A549 (cell line): ENCODE measurements at regions not wholly inside any gene's neighbourhood (a gene's known extent, or its start where the extent isn't known, plus 50 kb on each side); places are given as distances from the start of the nearest gene placed in this dataset.

Source experiments
- ATAC-seq, 2 experiments: fragments of 200-7000 bp in 1 of 2; fragments of >200 bp in 1 of 2; cut with Nextera tagmentation in 1 of 2; cut with Tn5 transposase in 1 of 2; 3 replicates each; pipeline versions ENCODE4 v1.8.0 to v1.9.1; 2018 to 2020; ENCODE audit warnings: mild to moderate bottlenecking in 1 of 2, moderate library complexity in 1 of 2
- CTCF ChIA-PET: fragments of 300-600 bp; sonication (Branson Sonifier 250); formaldehyde crosslinking; extraction: SDS; loops from one replicate; lab custom pipeline; 2021; ENCODE audit warnings: antibody characterized with exemption, inconsistent platforms; lab: Yijun Ruan, JAX
- POLR2A ChIA-PET: fragments of 350-600 bp; formaldehyde crosslinking; extraction: SDS; loops from one replicate; lab custom pipeline; 2021; ENCODE audit warnings: antibody characterized with exemption, inconsistent platforms; lab: Yijun Ruan, JAX
- DNase-seq, 2 experiments: peaks; one replicate each; pipeline versions ENCODE4 v3.0.0 to v3.0.0-alpha.2; 2011 to 2016; ENCODE audit warnings: low read depth in 1 of 2, low spot score in 1 of 2
- FAIRE-seq: peaks from 2 replicates; lab custom pipeline; 2011; peaks lifted over from hg19 to GRCh38; lab: Jason Lieb, UNC
- H3K27ac ChIP-seq, 2 experiments: fragments of >200 bp; sonication (Bioruptor Twin); formaldehyde crosslinking; 3 replicates each; pipeline ENCODE4 v1.5.1; 2016 to 2017
- H3K4me1 ChIP-seq: fragments of >200 bp; sonication (Bioruptor Twin); formaldehyde crosslinking; 3 replicates; pipeline ENCODE4 v1.6.1; 2016
- H3K4me2 ChIP-seq: fragments of >200 bp; sonication (Bioruptor Twin); formaldehyde crosslinking; 3 replicates; pipeline ENCODE4 v1.6.1; 2016
- H3K4me3 ChIP-seq: fragments of >200 bp; sonication (Bioruptor Twin); formaldehyde crosslinking; 3 replicates; pipeline ENCODE4 v1.5.1; 2016
- H3K9me3 ChIP-seq: fragments of >200 bp; sonication (Bioruptor Twin); formaldehyde crosslinking; 3 replicates; pipeline ENCODE4 v1.6.1; 2016
- BHLHE40 ChIP-seq: IDR thresholded peaks from 2 replicates; pipeline ENCODE4 v1.6.1; 2012; ENCODE audit warnings: low read depth, low read length, inconsistent platforms
- CBX2 ChIP-seq: fragments of 200-600 bp; sonication (generic); IDR thresholded peaks from 2 replicates; pipeline ENCODE4 v1.6.1; 2016; ENCODE audit warnings: low read depth, mild to moderate bottlenecking, borderline replicate concordance
- CBX8 ChIP-seq: fragments of 200-600 bp; sonication (generic); IDR thresholded peaks from 2 replicates; pipeline ENCODE4 v1.6.1; 2016
- CHD4 ChIP-seq: fragments of 200-600 bp; sonication (generic); IDR thresholded peaks from 2 replicates; pipeline ENCODE4 v1.6.1; 2016; ENCODE audit warnings: antibody characterized with exemption, mild to moderate bottlenecking, borderline replicate concordance
- CTCF ChIP-seq: fragments of >200 bp; sonication (Bioruptor Twin); formaldehyde crosslinking; IDR thresholded peaks from 3 replicates; pipeline ENCODE4 v1.5.1; 2016
- E2F6 ChIP-seq: IDR thresholded peaks from 2 replicates; pipeline ENCODE4 v1.6.1; 2012; ENCODE audit warnings: low read depth, borderline replicate concordance
- EHF ChIP-seq: fragments of 250-450 bp; sonication (Bioruptor Pico); IDR thresholded peaks from 2 replicates; pipeline ENCODE4 v1.5.0; 2020; ENCODE audit warnings: mild to moderate bottlenecking
- FOSB ChIP-seq: fragments of 250-450 bp; sonication (Bioruptor Pico); IDR thresholded peaks from 2 replicates; pipeline ENCODE4 v1.5.0; 2020; ENCODE audit warnings: mild to moderate bottlenecking, moderate library complexity
- FOSL2 ChIP-seq, 2 experiments: fragments of 450-650 bp in 1 of 2; fragments of >200 bp in 1 of 2; sonication (Bioruptor Twin) in 1 of 2; formaldehyde crosslinking; IDR thresholded peaks; 2 replicates each; pipeline versions ENCODE4 v1.5.0 to v1.6.1; 2016 to 2020; ENCODE audit warnings: mild to moderate bottlenecking in 1 of 2, moderate library complexity in 1 of 2
- FOXS1 ChIP-seq: fragments of 250-450 bp; sonication (Bioruptor Pico); IDR thresholded peaks from 2 replicates; pipeline ENCODE4 v1.5.0; 2020; ENCODE audit warnings: mild to moderate bottlenecking, moderate library complexity
- HDAC2 ChIP-seq: fragments of 200-600 bp; sonication (generic); IDR thresholded peaks from 2 replicates; pipeline ENCODE4 v1.6.1; 2016
- HEYL ChIP-seq: fragments of 250-450 bp; sonication (Bioruptor Pico); IDR thresholded peaks from 2 replicates; pipeline ENCODE4 v1.8.0; 2021; ENCODE audit warnings: mild to moderate bottlenecking, moderate library complexity
- HOXB13 ChIP-seq: fragments of 250-450 bp; sonication (Bioruptor Pico); IDR thresholded peaks from 2 replicates; pipeline ENCODE4 v1.5.0; 2020; ENCODE audit warnings: low read depth, mild to moderate bottlenecking, moderate library complexity
- HOXB5 ChIP-seq: fragments of 250-450 bp; sonication (Bioruptor Pico); IDR thresholded peaks from 2 replicates; pipeline ENCODE4 v1.5.0; 2020; ENCODE audit warnings: mild to moderate bottlenecking, moderate library complexity
- JUN ChIP-seq, 2 experiments: fragments of >200 bp; sonication (Bioruptor Twin); formaldehyde crosslinking; IDR thresholded peaks; 2 replicates in 1 of 2; 3 replicates in 1 of 2; pipeline ENCODE4 v1.6.1; 2016 to 2017
- KDM1A ChIP-seq: fragments of 200-600 bp; sonication (generic); IDR thresholded peaks from 2 replicates; pipeline ENCODE4 v1.6.1; 2016; ENCODE audit warnings: low read depth, mild to moderate bottlenecking
- MYC ChIP-seq: IDR thresholded peaks from 2 replicates; pipeline ENCODE4 v1.6.1; 2012; ENCODE audit warnings: mild to moderate bottlenecking, inconsistent platforms, low read length, improper control_type of control experiment, borderline replicate concordance
- NPAS2 ChIP-seq: fragments of 250-450 bp; sonication (Bioruptor Pico); IDR thresholded peaks from 2 replicates; pipeline ENCODE4 v1.8.0; 2022; ENCODE audit warnings: mild to moderate bottlenecking, moderate library complexity, borderline replicate concordance
- POLR2A ChIP-seq: IDR thresholded peaks from 2 replicates; pipeline ENCODE4 v1.6.1; 2012; ENCODE audit warnings: mild to moderate bottlenecking, low read length
- RFX5 ChIP-seq: fragments of 450-650 bp; IDR thresholded peaks from 2 replicates; pipeline ENCODE4 v1.7.1; 2014; ENCODE audit warnings: antibody characterized with exemption, mild to moderate bottlenecking, moderate library complexity
- SMC3 ChIP-seq: fragments of >200 bp; sonication (Bioruptor Twin); formaldehyde crosslinking; IDR thresholded peaks from 3 replicates; pipeline ENCODE4 v1.6.1; 2018; ENCODE audit warnings: inconsistent platforms
- SREBF2 ChIP-seq: fragments of 450-650 bp; IDR thresholded peaks from 2 replicates; pipeline ENCODE4 v1.6.1; 2014; ENCODE audit warnings: mild to moderate bottlenecking, moderate library complexity
- ZFP36 ChIP-seq: fragments of 450-650 bp; IDR thresholded peaks from 2 replicates; pipeline ENCODE4 v1.6.1; 2014; ENCODE audit warnings: borderline replicate concordance; ENCODE audit not compliant: partially characterized antibody
- ZNF302 ChIP-seq: fragments of 250-450 bp; sonication (Bioruptor Pico); IDR thresholded peaks from 2 replicates; pipeline ENCODE4 v1.9.0; 2021; ENCODE audit warnings: inconsistent platforms, mild to moderate bottlenecking, moderate library complexity
- WGBS: methylation state at CpG from one replicate; pipeline ENCODE4 v1.1.6; 2017; ENCODE audit errors: missing lambda C conversion rate; 5-methylcytosine and 5-hydroxymethylcytosine counted together
- TF ChIP-seq, protein P1 (sequence below): fragments of >200 bp; sonication (Bioruptor Twin); formaldehyde crosslinking; IDR thresholded peaks from 2 replicates; pipeline ENCODE4 v1.6.1; 2016

DNA sequence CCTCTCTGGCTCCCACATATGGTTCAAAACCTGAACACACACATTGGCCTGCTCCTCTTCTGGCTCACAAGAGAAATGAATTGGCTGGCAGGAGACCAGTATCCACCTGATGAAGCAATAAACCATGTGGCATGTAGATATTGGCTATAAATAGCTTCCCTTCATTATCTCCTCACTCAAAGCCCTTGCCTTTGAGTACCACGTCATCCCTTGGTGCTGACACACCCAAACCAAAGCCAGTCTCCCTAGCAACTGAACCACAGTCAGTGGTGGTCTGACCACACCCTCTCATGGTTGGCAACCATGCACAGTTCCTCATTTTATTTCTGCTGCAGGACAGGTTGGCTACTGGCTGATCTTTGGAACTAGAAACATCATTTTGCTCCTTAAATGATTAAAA, 98.8 kb downstream of the ZNF621 start:
- FAIRE-seq: no peak
- no peak for ATAC-seq
- Histone ChIP-seq H3K9me3 (peaks cover 4% of the 10 kb centered on the region; the same call in 2 of the 3 replicates), H3K27ac (no peak overlapping the region), H3K4me3 (no peak overlapping the region), H3K4me2 (no peak overlapping the region), H3K4me1 (no peaks in the 10 kb centered on the region)
- ChIA-PET CTCF (no interaction called here), POLR2A (no interaction called here)
- 0% methylated on average over 1 of the region's 1 CpG for WGBS
- TF ChIP-seq, protein P1, sequence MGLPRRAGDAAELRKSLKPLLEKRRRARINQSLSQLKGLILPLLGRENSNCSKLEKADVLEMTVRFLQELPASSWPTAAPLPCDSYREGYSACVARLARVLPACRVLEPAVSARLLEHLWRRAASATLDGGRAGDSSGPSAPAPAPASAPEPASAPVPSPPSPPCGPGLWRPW: no peak
- TF ChIP-seq HOXB13 (CRISPR knock-in tag) (no peak), MYC (no peak), JUN (IDR thresholded peaks at IDR 0.05) (no peak), SMC3 (no peak), CTCF (no peak), KDM1A (no peak), CBX2 (no peak), SREBF2 (no peak), ZNF302 (CRISPR knock-in tag) (no peak), FOSL2 (IDR thresholded peaks at IDR 0.05) (no peak), FOSL2 (CRISPR knock-in tag; IDR thresholded peaks at IDR 0.05) (no peak), HOXB5 (CRISPR knock-in tag) (no peak), HDAC2 (no peak), EHF (CRISPR knock-in tag) (no peak), RFX5 (no peak), NPAS2 (no peak)
- DNase-seq: no peak

GRCh38 chr3:40624189-40624769, 99.5 kb downstream of the ZNF621 start:
- no peak for ATAC-seq
- Histone ChIP-seq H3K4me2 (no peak overlapping the region), H3K4me1 (no peaks in the 10 kb centered on the region), H3K27ac (no peak overlapping the region), H3K9me3 (peaks cover 4% of the 10 kb centered on the region; the same call in 2 of the 3 replicates), H3K4me3 (no peak overlapping the region)
- 5% methylated on average over 2 of the region's 2 CpGs for WGBS
- CTCF ChIA-PET: no interaction called here
- no peak for TF ChIP-seq MYC
- no peak for TF ChIP-seq CBX8
- no peak for TF ChIP-seq CHD4
- no peak for TF ChIP-seq KDM1A
- TF ChIP-seq POLR2A: no peak
- TF ChIP-seq JUN (IDR thresholded peaks at IDR 0.05): no peak
- no peak for TF ChIP-seq SREBF2
- no peak for TF ChIP-seq E2F6
- TF ChIP-seq FOXS1: no peak
- no peak for TF ChIP-seq FOSB (CRISPR knock-in tag)
- no peak for TF ChIP-seq BHLHE40
- no peak for TF ChIP-seq HEYL (CRISPR knock-in tag)
- no peak for TF ChIP-seq ZFP36
- no peak for DNase-seq
- POLR2A ChIA-PET: no interaction called here
- no peak for FAIRE-seq
